Right lobe of liver (tissue), 6 donors: ENCODE measurements at regions not wholly inside any gene's neighbourhood (a gene's known extent, or its start where the extent isn't known, plus 50 kb on each side); places are given as distances from the start of the nearest gene placed in this dataset.

Experiments
- ATAC-seq, 4 donors: fragments of 200-7000 bp; cut with Tn5 transposase; one replicate each; pipeline ENCODE4 v1.9.1; 2020; ENCODE audit warnings: mild to moderate bottlenecking in 4 of 4, moderate library complexity in 4 of 4
- DNase-seq, 3 donors: peaks; one replicate each; pipeline ENCODE4 v3.0.0-alpha.2; 2020
- H3K27ac ChIP-seq, 3 donors: fragments of 200-600 bp; one replicate each; pipeline ENCODE4 v1.8.0; 2022
- H3K27me3 ChIP-seq, 2 donors: fragments of 200-600 bp; one replicate each; pipeline ENCODE4 v1.8.0; 2022
- H3K36me3 ChIP-seq, 4 donors: fragments of 200-600 bp; sonication (generic) in 1 of 4; one replicate each; pipeline versions ENCODE4 v1.5.1 to v1.8.0; 2017 to 2022; ENCODE audit warnings: control low read depth in 1 of 4
- H3K4me1 ChIP-seq, 4 donors: fragments of 200-600 bp; sonication (generic) in 1 of 4; one replicate each; pipeline versions ENCODE4 v1.5.1 to v1.8.0; 2017 to 2022; ENCODE audit warnings: control low read depth in 1 of 4
- H3K4me3 ChIP-seq, 3 donors: fragments of 200-600 bp; one replicate each; pipeline ENCODE4 v1.8.0; 2022
- H3K9me3 ChIP-seq, 4 donors: fragments of 200-600 bp; sonication (generic) in 1 of 4; one replicate each; pipeline versions ENCODE4 v1.5.1 to v1.8.0; 2017 to 2022; ENCODE audit warnings: control low read depth in 1 of 4
- CTCF ChIP-seq, 4 donors: fragments of 200-600 bp in 3 of 4; fragments of 450-650 bp in 1 of 4; IDR thresholded peaks; one replicate each; pipeline versions ENCODE4 v1.5.1 to v1.8.0; 2016 to 2022; ENCODE audit warnings: antibody characterized with exemption in 4 of 4, mild to moderate bottlenecking in 2 of 4
- POLR2A ChIP-seq: fragments of 450-650 bp; IDR thresholded peaks from one replicate; pipeline ENCODE4 v1.6.1; 2017; ENCODE audit warnings: antibody characterized with exemption, mild to moderate bottlenecking
- WGBS: methylation state at CpG from one replicate; pipeline ENCODE4 v1.1.6; 2018; ENCODE audit warnings: low coverage, low lambda C conversion rate; ENCODE audit not compliant: insufficient coverage; ENCODE audit errors: missing lambda C conversion rate; 5-methylcytosine and 5-hydroxymethylcytosine counted together
- intact Hi-C, 2 donors: fragments of 100-400 bp; cut with DNase I; formaldehyde crosslinking; loops; one replicate each; pipeline versions ENCODE4 v1.11.2 to v1.14.1; 2022
- donor health status: DM: no; HTN: yes; CAD: no.
- donor health status: DM: no; HTN: no; CAD: no.
- donor health status: DM: no; HTN: no; CAD: no.
- donor health status: DM: no; HTN: yes; CAD: no.
- donor health status: DM: no; HTN: yes; CAD: no.

- no peak for TF ChIP-seq CTCF (IDR thresholded peaks at IDR 0.05)
- TF ChIP-seq POLR2A, result no peak
- H3K9me3 ChIP-seq, result no peaks in the 10 kb centered on the region
- no peaks in the 10 kb centered on the region for H3K27me3 ChIP-seq
- no peak overlapping the region for H3K27ac ChIP-seq
- intact Hi-C loops, result no loop called here
- WGBS, result 47% methylated on average over 4 of the region's 4 CpGs
- no peak overlapping the region for H3K4me3 ChIP-seq
- no peaks in the 10 kb centered on the region for H3K36me3 ChIP-seq
- DNase-seq (no peak), ATAC-seq (no peak)
- no peaks in the 10 kb centered on the region for H3K4me1 ChIP-seq
Observed at GRCh38 chr21:27423906-27424595, 457.2 kb upstream of the ADAMTS5 start.

GRCh38 chr21:27423038-27423437 lies 456.1 kb upstream of the ADAMTS5 start:
- Histone ChIP-seq H3K27ac (no peak overlapping the region), H3K9me3 (no peaks in the 10 kb centered on the region), H3K4me3 (no peak overlapping the region), H3K36me3 (no peaks in the 10 kb centered on the region), H3K27me3 (no peaks in the 10 kb centered on the region), H3K4me1 (no peaks in the 10 kb centered on the region)
- TF ChIP-seq POLR2A (no peak), CTCF (IDR thresholded peaks at IDR 0.05) (no peak)
- WGBS, result 73% methylated on average over 4 of the region's 4 CpGs
- DNase-seq (no peak), ATAC-seq (peak in 1 of 4 donors; percentile 21)
- intact Hi-C loops, result no loop called here

GRCh38 chr21:27422435-27422834 lies 455.5 kb upstream of the ADAMTS5 start:
- no peak for DNase-seq
- Histone ChIP-seq H3K4me3 (no peak overlapping the region), H3K27me3 (no peaks in the 10 kb centered on the region), H3K36me3 (no peaks in the 10 kb centered on the region), H3K9me3 (no peaks in the 10 kb centered on the region), H3K4me1 (no peaks in the 10 kb centered on the region), H3K27ac (no peak overlapping the region)
- TF ChIP-seq CTCF (IDR thresholded peaks at IDR 0.05) (no peak), POLR2A (no peak)
- intact Hi-C loops, result no loop called here
- 18% methylated on average over 1 of the region's 1 CpG for WGBS
- no peak for ATAC-seq

- H3K27ac ChIP-seq, result no peak overlapping the region
- H3K9me3 ChIP-seq, result no peaks in the 10 kb centered on the region
- TF ChIP-seq CTCF (IDR thresholded peaks at IDR 0.05) (no peak), POLR2A (no peak)
- H3K4me1 ChIP-seq, result no peaks in the 10 kb centered on the region
- ATAC-seq (no peak), DNase-seq (no peak)
- intact Hi-C loops, result no loop called here
- H3K27me3 ChIP-seq, result no peaks in the 10 kb centered on the region
- WGBS, result 43% methylated on average over 3 of the region's 3 CpGs
- H3K4me3 ChIP-seq, result no peak overlapping the region
- no peaks in the 10 kb centered on the region for H3K36me3 ChIP-seq
Observed at GRCh38 chr21:27421654-27422053, 454.8 kb upstream of the ADAMTS5 start.
